Left cardiac atrium (tissue), 4 donors: ENCODE measurements at regions not wholly inside any gene's neighbourhood (a gene's known extent, or its start where the extent isn't known, plus 50 kb on each side); places are given as distances from the start of the nearest gene placed in this dataset.

Experiments used
- ATAC-seq, 2 donors: fragments of 200-7000 bp; cut with Tn5 transposase; one replicate each; pipeline ENCODE4 v1.9.1; 2020; ENCODE audit warnings: mild to moderate bottlenecking in 2 of 2, moderate library complexity in 2 of 2
- DNase-seq: peaks from one replicate; pipeline ENCODE4 v3.0.0-alpha.2; 2020
- intact Hi-C, 2 donors: fragments of 100-400 bp; cut with DNase I; formaldehyde crosslinking; loops; one replicate each; pipeline versions ENCODE4 v1.14.1 to v1.15.1; 2022 to 2023
- donor health status: DM: no; HTN: yes; CAD: no.
- donor health status: DM: no; HTN: yes; CAD: no; lungs with severe emphysema.
- donor health status: DM: yes; HTN: yes; CAD: no.
- donor health status: Dilated cardiomyopathy.

- ATAC-seq (no peak), DNase-seq (no peak)
- intact Hi-C loops: no loop called here
Measured at GRCh38 chr2:15861172-15861822, 79.1 kb upstream of the MYCN start.

- no peak for ATAC-seq
- DNase-seq: no peak
- intact Hi-C loops: no loop called here
Measured at GRCh38 chr2:15861898-15862297, 78.5 kb upstream of the MYCN start.

GRCh38 chr2:15863089-15863488, 77.3 kb upstream of the MYCN start:
- intact Hi-C loops: no loop called here

GRCh38 chr2:15863494-15864175, 76.7 kb upstream of the MYCN start:
- ATAC-seq (no peak), DNase-seq (no peak)
- intact Hi-C loops: no loop called here

More at GRCh38 chr2:15863089-15863488, 77.3 kb upstream of the MYCN start:
- DNase-seq (no peak), ATAC-seq (no peak)

GRCh38 chr2:15864176-15864769, 76.1 kb upstream of the MYCN start:
- DNase-seq: no peak
- intact Hi-C loops: no loop called here
- ATAC-seq: no peak

- DNase-seq: no peak
- ATAC-seq: no peak
- intact Hi-C loops: no loop called here
Measured at GRCh38 chr2:15865923-15866322, 74.4 kb upstream of the MYCN start.

- intact Hi-C loops: no loop called here
- ATAC-seq (no peak), DNase-seq (no peak)
Measured at GRCh38 chr2:15866563-15867193, 73.7 kb upstream of the MYCN start.

GRCh38 chr2:15867194-15868171, 72.9 kb upstream of the MYCN start:
- DNase-seq: no peak
- intact Hi-C loops: no loop called here
- ATAC-seq: no peak

- ATAC-seq (no peak), DNase-seq (no peak)
- intact Hi-C loops: no loop called here
Measured at GRCh38 chr2:15868186-15868585, 72.2 kb upstream of the MYCN start.

GRCh38 chr2:15868704-15869103, 71.6 kb upstream of the MYCN start:
- ATAC-seq (no peak), DNase-seq (no peak)
- intact Hi-C loops: no loop called here

- intact Hi-C loops: no loop called here
- DNase-seq (no peak), ATAC-seq (no peak)
Measured at GRCh38 chr2:15869396-15869795, 71.0 kb upstream of the MYCN start.

- ATAC-seq (no peak), DNase-seq (no peak)
- intact Hi-C loops: no loop called here
Measured at GRCh38 chr2:15869871-15870270, 70.5 kb upstream of the MYCN start.

GRCh38 chr2:15870565-15870964, 69.8 kb upstream of the MYCN start:
- intact Hi-C loops: no loop called here
- DNase-seq (no peak), ATAC-seq (no peak)

- intact Hi-C loops: no loop called here
- ATAC-seq: no peak
- DNase-seq: no peak
Measured at GRCh38 chr2:15871239-15871783, 69.0 kb upstream of the MYCN start.

GRCh38 chr2:15872854-15873253, 67.5 kb upstream of the MYCN start:
- DNase-seq: no peak
- intact Hi-C loops: no loop called here
- ATAC-seq: no peak

- no peak for ATAC-seq
- intact Hi-C loops: no loop called here
- no peak for DNase-seq
Measured at GRCh38 chr2:15874321-15874720, 66.0 kb upstream of the MYCN start.

- no peak for DNase-seq
- no peak for ATAC-seq
- intact Hi-C loops: no loop called here
Measured at GRCh38 chr2:15874854-15875804, 65.2 kb upstream of the MYCN start.
